ENCODE measurements at regions not wholly inside any gene's neighbourhood (a gene's known extent, or its start where the extent isn't known, plus 50 kb on each side); places are given as distances from the start of the nearest gene placed in this dataset.

DNA sequence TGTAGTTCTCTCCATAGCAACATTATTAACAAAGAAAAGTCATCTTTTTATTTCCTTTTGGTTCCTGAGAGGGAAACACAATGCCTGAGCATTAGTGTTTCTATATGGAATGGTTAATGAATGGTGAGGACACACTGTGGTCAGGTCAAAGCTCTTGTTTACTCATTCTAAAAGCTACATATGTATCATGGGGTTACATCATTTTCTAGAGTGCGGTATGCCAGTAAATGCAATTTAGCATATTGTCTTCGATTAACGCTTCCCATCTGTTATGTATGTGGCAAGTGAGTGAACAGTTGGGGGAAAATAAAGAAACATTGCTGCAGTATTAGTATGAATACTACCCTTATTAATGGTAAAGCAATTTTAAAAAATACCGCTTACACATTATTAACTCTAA, 1152.2 kb upstream of the SPRY2 start:
- no peaks in the 10 kb centered on the region for H3K9me3 ChIP-seq (ENCODE audit: control extremely low read depth in 1 of 5, control insufficient read depth in 4 of 5, insufficient read depth in 2 of 5, low read depth in 1 of 5, low read length in 4 of 5)
- no peak overlapping the region for H3K27ac ChIP-seq (ENCODE audit: insufficient read depth in 1 of 2, low read depth in 1 of 2, low read length in 2 of 2, poor library complexity in 1 of 2, severe bottlenecking in 2 of 2)
- CTCF ChIA-PET, result no interaction called here
- WGBS (ENCODE audit: insufficient coverage), result 96% methylated on average over 3 of the region's 4 CpGs
- no peaks in the 10 kb centered on the region for H3K36me3 ChIP-seq (ENCODE audit: control insufficient read depth in 4 of 4, insufficient read depth in 4 of 4, low read length in 3 of 4)
- no peak overlapping the region for H3K4me3 ChIP-seq (ENCODE audit: control insufficient read depth in 1 of 7, extremely low read depth in 1 of 7, insufficient read depth in 4 of 7, low read depth in 2 of 7, low read length in 6 of 7)
- DNase-seq, result no peak
- POLR2A ChIA-PET, result interaction anchor here (0.6 kb wide), 1 partner anchor 904 kb away, joined by 3 read pairs; no protein-coding TSS in a partner anchor
- H3K4me1 ChIP-seq (ENCODE audit: control extremely low read depth in 1 of 4, control insufficient read depth in 4 of 4, insufficient read depth in 4 of 4, low read length in 3 of 4), result no peaks in the 10 kb centered on the region
- H3K27me3 ChIP-seq (replicated peaks in 2 of 5; ENCODE audit: control insufficient read depth in 4 of 5, insufficient read depth in 5 of 5, low read length in 4 of 5), result peaks cover 0 to 2% (median 0%) of the 10 kb centered on the region in 5 experiments

DNA sequence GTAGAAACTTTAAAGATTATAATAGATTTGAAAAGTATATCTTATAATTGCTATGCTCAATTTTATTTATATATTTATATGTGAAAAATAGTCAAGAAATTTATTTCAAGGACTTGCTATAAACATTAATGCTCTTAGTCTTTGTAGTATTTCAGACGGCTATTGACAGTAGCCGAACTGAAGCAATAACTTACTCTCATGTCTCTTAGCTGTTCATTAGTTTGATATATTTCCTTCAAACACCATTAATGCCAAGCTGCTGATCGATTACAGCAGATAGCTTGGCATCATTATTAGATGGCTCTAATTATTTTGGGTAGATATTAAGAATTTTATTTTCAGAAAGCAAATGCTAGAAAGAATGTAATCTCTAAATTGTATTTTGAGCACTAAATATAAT, 1151.5 kb upstream of the SPRY2 start:
- Histone ChIP-seq H3K9me3 (ENCODE audit: control extremely low read depth in 1 of 5, control insufficient read depth in 4 of 5, insufficient read depth in 2 of 5, low read depth in 1 of 5, low read length in 4 of 5) (no peaks in the 10 kb centered on the region), H3K27me3 (replicated peaks in 2 of 5; ENCODE audit: control insufficient read depth in 4 of 5, insufficient read depth in 5 of 5, low read length in 4 of 5) (peaks cover 0 to 2% (median 0%) of the 10 kb centered on the region in 5 experiments), H3K4me1 (ENCODE audit: control extremely low read depth in 1 of 4, control insufficient read depth in 4 of 4, insufficient read depth in 4 of 4, low read length in 3 of 4) (no peaks in the 10 kb centered on the region), H3K27ac (ENCODE audit: insufficient read depth in 1 of 2, low read depth in 1 of 2, low read length in 2 of 2, poor library complexity in 1 of 2, severe bottlenecking in 2 of 2) (no peak overlapping the region), H3K4me3 (ENCODE audit: control insufficient read depth in 1 of 7, extremely low read depth in 1 of 7, insufficient read depth in 4 of 7, low read depth in 2 of 7, low read length in 6 of 7) (no peak overlapping the region), H3K36me3 (ENCODE audit: control insufficient read depth in 4 of 4, insufficient read depth in 4 of 4, low read length in 3 of 4) (no peaks in the 10 kb centered on the region)
- DNase-seq, result no peak
- ChIA-PET CTCF (no interaction called here), POLR2A (no interaction called here)
- WGBS (ENCODE audit: insufficient coverage), result no CpG with 5 or more reads among the region's 3 CpGs

DNA sequence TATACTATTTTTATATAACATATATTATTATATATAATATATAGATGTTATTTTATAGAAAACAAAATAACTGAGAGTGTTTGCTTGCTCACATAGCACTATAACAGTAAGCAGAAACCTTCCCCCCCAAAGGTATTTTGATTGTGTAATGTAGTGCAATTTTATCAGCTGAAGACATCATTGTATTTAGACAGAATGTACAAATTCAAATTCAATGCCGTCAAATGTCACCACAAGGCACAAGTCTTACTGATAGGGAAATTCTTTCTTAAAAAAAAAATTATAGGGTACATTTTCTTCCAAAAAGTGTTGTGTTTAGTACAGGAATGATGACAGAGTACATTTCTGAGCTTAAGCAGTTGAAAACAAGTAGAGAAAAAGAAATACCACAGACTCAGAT, 1147.1 kb upstream of the SPRY2 start:
- ChIA-PET POLR2A (interaction anchor here (0.6 kb wide), 1 partner anchor 14 kb away, joined by 3 read pairs; no protein-coding TSS in a partner anchor), CTCF (no interaction called here)
- Histone ChIP-seq H3K36me3 (ENCODE audit: control insufficient read depth in 4 of 4, insufficient read depth in 4 of 4, low read length in 3 of 4) (no peaks in the 10 kb centered on the region), H3K4me1 (ENCODE audit: control extremely low read depth in 1 of 4, control insufficient read depth in 4 of 4, insufficient read depth in 4 of 4, low read length in 3 of 4) (no peaks in the 10 kb centered on the region), H3K9me3 (ENCODE audit: control extremely low read depth in 1 of 5, control insufficient read depth in 4 of 5, insufficient read depth in 2 of 5, low read depth in 1 of 5, low read length in 4 of 5) (no peaks in the 10 kb centered on the region), H3K27ac (ENCODE audit: insufficient read depth in 1 of 2, low read depth in 1 of 2, low read length in 2 of 2, poor library complexity in 1 of 2, severe bottlenecking in 2 of 2) (no peak overlapping the region), H3K4me3 (ENCODE audit: control insufficient read depth in 1 of 7, extremely low read depth in 1 of 7, insufficient read depth in 4 of 7, low read depth in 2 of 7, low read length in 6 of 7) (no peak overlapping the region), H3K27me3 (replicated peaks in 2 of 5; ENCODE audit: control insufficient read depth in 4 of 5, insufficient read depth in 5 of 5, low read length in 4 of 5) (peaks cover 0 to 2% (median 0%) of the 10 kb centered on the region in 5 experiments)
- WGBS (ENCODE audit: insufficient coverage), result 100% methylated on average over 1 of the region's 1 CpG
- DNase-seq, result no peak

DNA sequence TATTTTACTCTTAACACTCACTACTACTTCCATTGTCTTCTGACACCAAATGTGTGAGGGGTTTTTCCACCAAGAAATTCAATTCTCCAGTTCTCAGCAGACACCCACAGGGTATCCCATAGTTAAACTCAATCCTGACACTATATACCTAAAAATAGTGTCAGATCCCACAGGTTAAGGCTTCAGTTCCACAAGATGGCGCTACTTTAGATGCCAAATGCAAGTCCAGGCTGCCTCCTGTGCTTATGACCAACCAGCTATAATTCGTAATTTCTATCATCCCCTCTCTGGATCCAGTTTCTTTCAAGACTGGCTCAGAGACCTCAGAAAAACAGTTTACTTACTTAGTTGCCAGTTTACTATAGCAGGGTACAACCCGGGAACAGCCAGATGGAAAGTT, 1146.2 kb upstream of the SPRY2 start:
- Histone ChIP-seq H3K27me3 (replicated peaks in 2 of 5; ENCODE audit: control insufficient read depth in 4 of 5, insufficient read depth in 5 of 5, low read length in 4 of 5) (peaks cover 0 to 2% (median 0%) of the 10 kb centered on the region in 5 experiments), H3K27ac (ENCODE audit: insufficient read depth in 1 of 2, low read depth in 1 of 2, low read length in 2 of 2, poor library complexity in 1 of 2, severe bottlenecking in 2 of 2) (no peak overlapping the region), H3K4me1 (ENCODE audit: control extremely low read depth in 1 of 4, control insufficient read depth in 4 of 4, insufficient read depth in 4 of 4, low read length in 3 of 4) (no peaks in the 10 kb centered on the region), H3K9me3 (ENCODE audit: control extremely low read depth in 1 of 5, control insufficient read depth in 4 of 5, insufficient read depth in 2 of 5, low read depth in 1 of 5, low read length in 4 of 5) (no peaks in the 10 kb centered on the region), H3K4me3 (ENCODE audit: control insufficient read depth in 1 of 7, extremely low read depth in 1 of 7, insufficient read depth in 4 of 7, low read depth in 2 of 7, low read length in 6 of 7) (no peak overlapping the region), H3K36me3 (ENCODE audit: control insufficient read depth in 4 of 4, insufficient read depth in 4 of 4, low read length in 3 of 4) (no peaks in the 10 kb centered on the region)
- peak; percentile 3 to 27 (median 25) for DNase-seq
- POLR2A ChIA-PET, result no interaction called here
- CTCF ChIA-PET, result no interaction called here
- 47% methylated on average over 2 of the region's 3 CpGs for WGBS (ENCODE audit: insufficient coverage)

DNA sequence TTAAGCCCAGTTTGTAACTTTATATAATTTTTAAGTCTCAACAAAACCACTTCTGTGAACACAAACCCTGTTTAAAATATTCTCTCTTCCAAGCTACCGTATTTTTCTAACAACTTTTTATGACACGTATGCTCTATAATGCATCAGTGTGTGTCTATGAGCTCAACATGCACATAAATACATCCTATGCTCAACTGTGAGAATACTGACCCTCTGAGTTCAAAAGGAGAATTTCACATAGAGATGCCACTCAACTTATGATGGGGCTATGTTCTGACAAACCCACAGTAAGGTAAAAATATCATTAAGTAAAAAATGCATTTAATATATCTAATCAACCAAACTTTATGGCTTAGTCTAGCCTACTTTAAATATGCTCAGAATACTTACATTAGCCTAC, 1139.7 kb upstream of the SPRY2 start:
- no peak overlapping the region for H3K4me3 ChIP-seq (ENCODE audit: control insufficient read depth in 1 of 7, extremely low read depth in 1 of 7, insufficient read depth in 4 of 7, low read depth in 2 of 7, low read length in 6 of 7)
- 100% methylated on average over 1 of the region's 2 CpGs for WGBS (ENCODE audit: insufficient coverage)
- H3K27me3 ChIP-seq (replicated peaks in 2 of 5; ENCODE audit: control insufficient read depth in 4 of 5, insufficient read depth in 5 of 5, low read length in 4 of 5), result no peaks in the 10 kb centered on the region
- no peaks in the 10 kb centered on the region for H3K9me3 ChIP-seq (ENCODE audit: control extremely low read depth in 1 of 5, control insufficient read depth in 4 of 5, insufficient read depth in 2 of 5, low read depth in 1 of 5, low read length in 4 of 5)
- no peak overlapping the region for H3K27ac ChIP-seq (ENCODE audit: insufficient read depth in 1 of 2, low read depth in 1 of 2, low read length in 2 of 2, poor library complexity in 1 of 2, severe bottlenecking in 2 of 2)
- DNase-seq, result no peak
- ChIA-PET POLR2A (no interaction called here), CTCF (interaction anchor here (0.9 kb wide), 1 partner anchor 10 kb away, joined by 3 read pairs; no protein-coding TSS in a partner anchor)
- H3K4me1 ChIP-seq (ENCODE audit: control extremely low read depth in 1 of 4, control insufficient read depth in 4 of 4, insufficient read depth in 4 of 4, low read length in 3 of 4), result no peaks in the 10 kb centered on the region
- H3K36me3 ChIP-seq (ENCODE audit: control insufficient read depth in 4 of 4, insufficient read depth in 4 of 4, low read length in 3 of 4), result no peaks in the 10 kb centered on the region

DNA sequence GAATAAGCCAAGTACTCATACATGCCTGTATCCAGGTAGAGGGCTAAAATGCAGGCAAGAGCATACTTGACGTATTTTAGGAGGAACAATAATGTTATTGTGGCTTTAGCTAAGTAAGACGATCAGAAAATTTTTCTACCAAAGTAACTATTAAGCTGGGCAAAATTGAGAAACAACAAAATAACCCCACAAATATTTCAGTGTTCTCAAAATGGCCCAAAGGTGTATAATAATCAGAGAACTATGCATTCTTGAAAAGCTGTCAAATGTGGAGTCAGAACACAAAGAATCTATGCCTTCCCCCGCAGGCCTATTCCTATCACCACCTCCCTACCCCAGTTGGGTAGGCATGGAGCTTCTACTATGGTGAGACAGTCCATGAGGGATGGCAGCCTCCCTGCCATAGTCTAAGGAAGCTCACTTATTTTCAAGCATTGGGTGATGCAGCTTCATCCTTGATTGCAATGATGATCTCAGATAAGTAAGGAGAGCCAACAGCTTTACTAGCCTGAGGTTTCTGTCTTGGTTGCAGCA, 1132.5 kb upstream of the SPRY2 start:
- Histone ChIP-seq H3K36me3 (ENCODE audit: control insufficient read depth in 4 of 4, insufficient read depth in 4 of 4, low read length in 3 of 4) (no peaks in the 10 kb centered on the region), H3K4me1 (ENCODE audit: control extremely low read depth in 1 of 4, control insufficient read depth in 4 of 4, insufficient read depth in 4 of 4, low read length in 3 of 4) (no peaks in the 10 kb centered on the region), H3K4me3 (ENCODE audit: control insufficient read depth in 1 of 7, extremely low read depth in 1 of 7, insufficient read depth in 4 of 7, low read depth in 2 of 7, low read length in 6 of 7) (no peak overlapping the region), H3K9me3 (ENCODE audit: control extremely low read depth in 1 of 5, control insufficient read depth in 4 of 5, insufficient read depth in 2 of 5, low read depth in 1 of 5, low read length in 4 of 5) (no peaks in the 10 kb centered on the region), H3K27ac (ENCODE audit: insufficient read depth in 1 of 2, low read depth in 1 of 2, low read length in 2 of 2, poor library complexity in 1 of 2, severe bottlenecking in 2 of 2) (no peak overlapping the region), H3K27me3 (replicated peaks in 2 of 5; ENCODE audit: control insufficient read depth in 4 of 5, insufficient read depth in 5 of 5, low read length in 4 of 5) (no peaks in the 10 kb centered on the region)
- no CpG with 5 or more reads among the region's 3 CpGs for WGBS (ENCODE audit: insufficient coverage)
- POLR2A ChIA-PET, result interaction anchor here (0.6 kb wide), 2 partner anchors 15 to 736 kb away, joined by 3 to 4 read pairs; no protein-coding TSS in a partner anchor
- no peak for DNase-seq
- CTCF ChIA-PET, result no interaction called here

DNA sequence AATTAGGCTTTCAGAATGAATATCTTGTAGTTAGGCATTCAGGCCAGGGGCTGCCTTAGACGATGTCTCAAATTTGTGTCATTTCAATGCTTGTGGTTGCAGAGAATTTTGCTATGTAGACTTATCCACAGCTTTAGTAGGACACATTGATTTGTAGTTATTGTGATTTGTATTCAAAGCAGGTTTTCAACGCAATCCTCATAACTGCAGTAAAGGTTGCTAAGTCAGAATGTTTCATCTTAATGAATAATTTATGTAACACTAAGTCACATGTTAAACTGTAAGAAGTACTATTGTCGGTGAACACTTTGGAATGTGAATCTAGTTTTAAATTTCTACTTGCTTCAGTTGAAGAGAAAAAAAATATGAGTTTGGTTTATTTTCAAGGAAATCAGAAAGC, 1117.2 kb upstream of the SPRY2 start:
- ChIA-PET CTCF (no interaction called here), POLR2A (no interaction called here)
- WGBS (ENCODE audit: insufficient coverage), result 100% methylated on average over 1 of the region's 3 CpGs
- Histone ChIP-seq H3K4me3 (ENCODE audit: control insufficient read depth in 1 of 7, extremely low read depth in 1 of 7, insufficient read depth in 4 of 7, low read depth in 2 of 7, low read length in 6 of 7) (no peak overlapping the region), H3K27ac (ENCODE audit: insufficient read depth in 1 of 2, low read depth in 1 of 2, low read length in 2 of 2, poor library complexity in 1 of 2, severe bottlenecking in 2 of 2) (no peak overlapping the region), H3K36me3 (ENCODE audit: control insufficient read depth in 4 of 4, insufficient read depth in 4 of 4, low read length in 3 of 4) (no peaks in the 10 kb centered on the region), H3K9me3 (ENCODE audit: control extremely low read depth in 1 of 5, control insufficient read depth in 4 of 5, insufficient read depth in 2 of 5, low read depth in 1 of 5, low read length in 4 of 5) (peaks cover 0 to 2% (median 0%) of the 10 kb centered on the region in 5 experiments), H3K4me1 (ENCODE audit: control extremely low read depth in 1 of 4, control insufficient read depth in 4 of 4, insufficient read depth in 4 of 4, low read length in 3 of 4) (no peaks in the 10 kb centered on the region), H3K27me3 (replicated peaks in 2 of 5; ENCODE audit: control insufficient read depth in 4 of 5, insufficient read depth in 5 of 5, low read length in 4 of 5) (no peaks in the 10 kb centered on the region)
- no peak for DNase-seq

Measured in common myeloid progenitor, CD34-positive (primary cell).